K562 (cell line): ENCODE measurements at regions not wholly inside any gene's neighbourhood (a gene's known extent, or its start where the extent isn't known, plus 50 kb on each side); places are given as distances from the start of the nearest gene placed in this dataset.

Experiments used
- ATAC-seq: fragments of 200-7000 bp; cut with Tn5 transposase; 3 replicates; pipeline ENCODE4 v1.9.1; 2020; ENCODE audit warnings: moderate library complexity
- BruUV-seq: library from RNA; stranded (reverse); fragments of 400-500 nt; replicated peaks from 2 replicates; lab custom pipeline; 2021; lab: Mats Ljungman, UMichigan
- CTCF ChIA-PET: fragments of 300-600 bp; formaldehyde crosslinking; extraction: SDS; loops from one replicate; lab custom pipeline; 2021; ENCODE audit warnings: low intra/inter-chr PET ratio; lab: Yijun Ruan, JAX
- POLR2A ChIA-PET: fragments of 300-600, 350-650 bp; sonication (Branson Sonifier 250); formaldehyde crosslinking; extraction: SDS; loops from one replicate; lab custom pipeline; 2021; ENCODE audit warnings: antibody characterized with exemption, inconsistent platforms; lab: Yijun Ruan, JAX
- DNase-seq, 4 experiments: peaks; one replicate each; pipeline versions ENCODE4 v3.0.0 to v3.0.0-alpha.2; 2011 to 2018; ENCODE audit warnings: low spot score in 3 of 4, mixed read lengths in 3 of 4; ENCODE audit errors: extremely low read depth in 1 of 4
- FAIRE-seq: peaks from 2 replicates; lab custom pipeline; 2011; peaks lifted over from hg19 to GRCh38; lab: Jason Lieb, UNC
- H2AFZ ChIP-seq: 2 replicates; pipeline ENCODE4 v1.6.0; 2011; ENCODE audit warnings: low read depth, low read length, control low read depth, inconsistent platforms
- H3K27ac ChIP-seq: fragments of 200-600 bp; 3 replicates; pipeline ENCODE4 v1.8.0; 2011; ENCODE audit warnings: low read depth, mild to moderate bottlenecking, control low read depth, inconsistent platforms, low read length, moderate library complexity, mixed read lengths; ENCODE audit errors: extremely low read depth
- H3K27me3 ChIP-seq, 2 experiments: fragments of 300-600 bp in 1 of 2; 2 replicates in 1 of 2; 3 replicates in 1 of 2; pipeline versions ENCODE4 v1.6.0 to v1.8.0; 2011; ENCODE audit warnings: inconsistent platforms in 2 of 2, low read length in 2 of 2, mild to moderate bottlenecking in 1 of 2, mixed read lengths in 1 of 2, moderate library complexity in 1 of 2; ENCODE audit not compliant: control insufficient read depth in 2 of 2, insufficient read depth in 2 of 2
- H3K36me3 ChIP-seq: fragments of 300-600 bp; 3 replicates; pipeline ENCODE4 v1.8.0; 2011; ENCODE audit warnings: mild to moderate bottlenecking, low read length, inconsistent platforms; ENCODE audit not compliant: control insufficient read depth, insufficient read depth
- H3K4me1 ChIP-seq, 2 experiments: fragments of 200-600 bp in 1 of 2; replicated peaks in 1 of 2; 2 replicates in 1 of 2; 3 replicates in 1 of 2; pipeline versions ENCODE4 v1.5.1 to v1.8.0; 2011; ENCODE audit warnings: inconsistent platforms in 2 of 2, low read length in 2 of 2, mild to moderate bottlenecking in 1 of 2, mixed read lengths in 1 of 2, moderate library complexity in 1 of 2; ENCODE audit not compliant: control insufficient read depth in 2 of 2, insufficient read depth in 2 of 2
- H3K4me2 ChIP-seq: 2 replicates; pipeline ENCODE4 v1.6.1; 2011; ENCODE audit warnings: low read length, control low read depth, inconsistent platforms, mixed read lengths; ENCODE audit not compliant: insufficient read depth
- H3K4me3 ChIP-seq: fragments of 200-600 bp; sonication (generic), shearing (Covaris generic); 2 replicates; pipeline ENCODE4 v1.5.1; 2016; ENCODE audit warnings: control low read depth, inconsistent platforms
- H3K79me2 ChIP-seq: fragments of 200-600 bp; 3 replicates; pipeline ENCODE4 v1.8.0; 2011; ENCODE audit warnings: low read length, inconsistent platforms; ENCODE audit not compliant: control insufficient read depth, insufficient read depth
- H3K9ac ChIP-seq, 2 experiments: 2 replicates each; pipeline versions ENCODE4 v1.6.0 to v1.6.1; 2011; ENCODE audit warnings: low read depth in 2 of 2, low read length in 2 of 2, control low read depth in 1 of 2, inconsistent platforms in 1 of 2, mild to moderate bottlenecking in 1 of 2, mixed read lengths in 1 of 2; ENCODE audit not compliant: insufficient read depth in 1 of 2
- H3K9me1 ChIP-seq: one replicate; pipeline ENCODE4 v1.6.0; 2011; ENCODE audit warnings: inconsistent platforms, mild to moderate bottlenecking, low read length, moderate library complexity; ENCODE audit not compliant: control insufficient read depth, insufficient read depth
- H3K9me3 ChIP-seq: replicated peaks from 2 replicates; pipeline ENCODE4 v1.5.1; 2011; ENCODE audit warnings: low read depth, low read length, inconsistent platforms; ENCODE audit not compliant: control insufficient read depth, insufficient read depth
- H4K20me1 ChIP-seq: replicated peaks from 2 replicates; pipeline ENCODE4 v1.6.1; 2011; ENCODE audit warnings: low read length, inconsistent platforms, mixed read lengths; ENCODE audit not compliant: control insufficient read depth, insufficient read depth
- CBFA2T2 ChIP-seq: fragments of 450-650 bp; conservative IDR thresholded peaks from 2 replicates; pipeline ENCODE4 v1.6.1; 2017; ENCODE audit warnings: mild to moderate bottlenecking
- ELF1 ChIP-seq: fragments of 200-800 bp; sonication (Bioruptor generic); IDR thresholded peaks from 2 replicates; pipeline ENCODE4 v1.6.1; 2016; ENCODE audit warnings: missing genetic modification characterization, missing compliant biosample characterization
- HDAC3 ChIP-seq: fragments of 450-650 bp; IDR thresholded peaks from 2 replicates; pipeline ENCODE4 v1.6.1; 2018; ENCODE audit warnings: borderline replicate concordance, mild to moderate bottlenecking, moderate library complexity; ENCODE audit not compliant: partially characterized antibody
- NFE2L1 ChIP-seq: fragments of 450-650 bp; IDR thresholded peaks from 2 replicates; pipeline ENCODE4 v1.6.1; 2016; ENCODE audit warnings: missing genetic modification characterization, low read depth, mild to moderate bottlenecking, missing compliant biosample characterization, moderate library complexity, borderline replicate concordance
- NRF1 ChIP-seq, 2 experiments: fragments of 450-650 bp; IDR thresholded peaks in 1 of 2; conservative IDR thresholded peaks in 1 of 2; 2 replicates each; pipeline ENCODE4 v1.6.1; 2014; ENCODE audit warnings: mild to moderate bottlenecking in 2 of 2
- RFX7 ChIP-seq: fragments of 250-450 bp; sonication (Bioruptor Pico); IDR thresholded peaks from 2 replicates; pipeline ENCODE4 v1.5.1; 2021; ENCODE audit warnings: mild to moderate bottlenecking
- ZNF384 ChIP-seq: IDR thresholded peaks from 2 replicates; pipeline ENCODE4 v1.6.1; 2012; ENCODE audit warnings: low read depth, low read length, improper control_type of control experiment
- WGBS: fragments of 100-300 bp; shearing (Covaris generic); methylation state at CpG from one replicate; pipeline ENCODE4 v1.1.6; 2016; ENCODE audit warnings: low coverage, mixed read lengths; ENCODE audit not compliant: insufficient coverage; ENCODE audit errors: missing lambda C conversion rate; 5-methylcytosine and 5-hydroxymethylcytosine counted together
- in situ Hi-C: fragments of 300-500 bp; cut with MboI; formaldehyde crosslinking; loops from 4 replicates; pipeline ENCODE4 v1.15.0; 2018; ENCODE audit warnings: inconsistent platforms, mixed read lengths
- intact Hi-C: fragments of 100-400 bp; cut with micrococcal nuclease; formaldehyde crosslinking; loops from 2 replicates; pipeline ENCODE4 v1.14.2; 2022
- TF ChIP-seq, protein P1 (sequence below): fragments of 450-650 bp; formaldehyde crosslinking; IDR thresholded peaks from 2 replicates; pipeline ENCODE4 v1.4.0; 2020; ENCODE audit warnings: mild to moderate bottlenecking, moderate library complexity
- TF ChIP-seq, protein P2 (sequence below): fragments of 250-450 bp; sonication (Bioruptor Pico); IDR thresholded peaks from 2 replicates; pipeline ENCODE4 v1.8.0; 2022; ENCODE audit warnings: moderate library complexity, mild to moderate bottlenecking, inconsistent platforms
- TF ChIP-seq, protein P3 (sequence below), 2 experiments: IDR thresholded peaks in 1 of 2; conservative IDR thresholded peaks in 1 of 2; 2 replicates each; pipeline ENCODE4 v1.6.1; 2016; ENCODE audit warnings: low read depth in 2 of 2, mild to moderate bottlenecking in 1 of 2, missing compliant biosample characterization in 1 of 2, missing genetic modification characterization in 1 of 2, moderate library complexity in 1 of 2
- TF ChIP-seq, protein P4 (sequence below): fragments of 250-450 bp; sonication (Bioruptor Pico); IDR thresholded peaks from 2 replicates; pipeline ENCODE4 v1.8.0; 2021; ENCODE audit warnings: borderline replicate concordance, mild to moderate bottlenecking, moderate library complexity; ENCODE audit not compliant: poor library complexity, severe bottlenecking
- TF ChIP-seq, protein P5 (sequence below), 2 experiments: fragments of 200-800 bp in 1 of 2; sonication (Bioruptor generic) in 1 of 2; sonication (generic) in 1 of 2; formaldehyde crosslinking in 1 of 2; IDR thresholded peaks in 1 of 2; conservative IDR thresholded peaks in 1 of 2; 2 replicates each; pipeline versions ENCODE4 v1.5.0 to v1.6.1; 2016 to 2020; ENCODE audit warnings: missing compliant biosample characterization in 1 of 2, missing genetic modification characterization in 1 of 2, missing genetic modification reagents in 1 of 2

DNA sequence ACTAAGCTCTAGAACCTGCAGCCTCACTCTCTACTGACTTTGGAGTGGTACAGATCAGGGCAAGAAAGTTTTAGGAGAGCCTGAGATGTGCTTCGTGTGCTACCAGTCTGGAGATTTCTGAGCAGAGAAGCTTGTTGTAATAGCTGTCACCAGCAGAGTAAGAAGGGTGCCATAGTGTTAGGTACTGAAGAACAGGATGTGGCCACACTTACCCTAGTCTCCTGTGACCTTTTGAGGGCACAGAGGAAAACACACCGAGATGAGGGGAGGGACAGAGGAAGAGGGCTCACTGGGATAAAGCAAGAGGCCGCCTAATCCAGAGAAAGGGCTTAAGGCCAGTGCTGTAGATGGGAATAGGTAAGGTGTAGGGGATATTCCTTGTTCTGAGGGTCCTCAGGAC is 146.2 kb upstream of the MTPN start:
- 19% methylated on average over 3 of the region's 3 CpGs for WGBS
- no peaks in the 10 kb centered on the region for H3K9me1 ChIP-seq
- DNase-seq (no peak), ATAC-seq (no peak; the same call in 2 of the 3 replicates), FAIRE-seq (no peak)
- H3K79me2 ChIP-seq: peaks cover 9% of the 10 kb centered on the region; the same call in 1 of the 3 replicates
- H3K9me3 ChIP-seq: no peaks in the 10 kb centered on the region
- CTCF ChIA-PET: interaction anchor here (0.6 kb wide), 1 partner anchor 734 kb away, joined by 3 read pairs; no protein-coding TSS in a partner anchor
- no peaks in the 10 kb centered on the region; a peak in 1 of 5 replicates for H3K4me1 ChIP-seq
- no peaks in the 10 kb centered on the region for H4K20me1 ChIP-seq
- H3K4me3 ChIP-seq: no peak overlapping the region
- in situ Hi-C loops: no loop called here
- no TSS peak for BruUV-seq
- H3K36me3 ChIP-seq: peaks cover 4% of the 10 kb centered on the region; the same call in 1 of the 3 replicates
- H3K9ac ChIP-seq: no peak overlapping the region
- H2AFZ ChIP-seq: no peak overlapping the region
- H3K27me3 ChIP-seq: no peaks in the 10 kb centered on the region
- intact Hi-C loops: no loop called here
- H3K4me2 ChIP-seq: no peak overlapping the region
- H3K27ac ChIP-seq: no peak overlapping the region
- POLR2A ChIA-PET: interaction anchor here (1.4 kb wide), 1 partner anchor 11 kb away, joined by 4 read pairs; no protein-coding TSS in a partner anchor
- TF ChIP-seq NFE2L1 (tag) (no peak), RFX7 (CRISPR knock-in tag) (no peak), CBFA2T2 (no peak), ELF1 (tag) (no peak), NRF1 (conservative IDR thresholded peaks at IDR 0.05 in 1 of 2, IDR thresholded peaks at IDR 0.05 in 1 of 2) (no peak), HDAC3 (no peak), ZNF384 (no peak)
- TF ChIP-seq, protein P1, sequence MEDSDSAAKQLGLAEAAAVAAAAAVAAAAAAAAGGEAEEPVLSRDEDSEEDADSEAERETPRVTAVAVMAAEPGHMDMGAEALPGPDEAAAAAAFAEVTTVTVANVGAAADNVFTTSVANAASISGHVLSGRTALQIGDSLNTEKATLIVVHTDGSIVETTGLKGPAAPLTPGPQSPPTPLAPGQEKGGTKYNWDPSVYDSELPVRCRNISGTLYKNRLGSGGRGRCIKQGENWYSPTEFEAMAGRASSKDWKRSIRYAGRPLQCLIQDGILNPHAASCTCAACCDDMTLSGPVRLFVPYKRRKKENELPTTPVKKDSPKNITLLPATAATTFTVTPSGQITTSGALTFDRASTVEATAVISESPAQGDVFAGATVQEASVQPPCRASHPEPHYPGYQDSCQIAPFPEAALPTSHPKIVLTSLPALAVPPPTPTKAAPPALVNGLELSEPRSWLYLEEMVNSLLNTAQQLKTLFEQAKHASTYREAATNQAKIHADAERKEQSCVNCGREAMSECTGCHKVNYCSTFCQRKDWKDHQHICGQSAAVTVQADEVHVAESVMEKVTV (CRISPR knock-in tag): no peak
- TF ChIP-seq, protein P2, sequence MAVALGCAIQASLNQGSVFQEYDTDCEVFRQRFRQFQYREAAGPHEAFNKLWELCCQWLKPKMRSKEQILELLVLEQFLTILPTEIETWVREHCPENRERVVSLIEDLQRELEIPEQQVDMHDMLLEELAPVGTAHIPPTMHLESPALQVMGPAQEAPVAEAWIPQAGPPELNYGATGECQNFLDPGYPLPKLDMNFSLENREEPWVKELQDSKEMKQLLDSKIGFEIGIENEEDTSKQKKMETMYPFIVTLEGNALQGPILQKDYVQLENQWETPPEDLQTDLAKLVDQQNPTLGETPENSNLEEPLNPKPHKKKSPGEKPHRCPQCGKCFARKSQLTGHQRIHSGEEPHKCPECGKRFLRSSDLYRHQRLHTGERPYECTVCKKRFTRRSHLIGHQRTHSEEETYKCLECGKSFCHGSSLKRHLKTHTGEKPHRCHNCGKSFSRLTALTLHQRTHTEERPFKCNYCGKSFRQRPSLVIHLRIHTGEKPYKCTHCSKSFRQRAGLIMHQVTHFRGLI (CRISPR knock-in tag): no peak
- TF ChIP-seq, protein P3, sequence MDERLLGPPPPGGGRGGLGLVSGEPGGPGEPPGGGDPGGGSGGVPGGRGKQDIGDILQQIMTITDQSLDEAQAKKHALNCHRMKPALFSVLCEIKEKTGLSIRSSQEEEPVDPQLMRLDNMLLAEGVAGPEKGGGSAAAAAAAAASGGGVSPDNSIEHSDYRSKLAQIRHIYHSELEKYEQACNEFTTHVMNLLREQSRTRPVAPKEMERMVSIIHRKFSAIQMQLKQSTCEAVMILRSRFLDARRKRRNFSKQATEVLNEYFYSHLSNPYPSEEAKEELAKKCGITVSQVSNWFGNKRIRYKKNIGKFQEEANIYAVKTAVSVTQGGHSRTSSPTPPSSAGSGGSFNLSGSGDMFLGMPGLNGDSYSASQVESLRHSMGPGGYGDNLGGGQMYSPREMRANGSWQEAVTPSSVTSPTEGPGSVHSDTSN (CRISPR knock-in tag; IDR thresholded peaks at IDR 0.05; ENCODE audit: low read depth): no peak
- TF ChIP-seq, protein P3 (tag; conservative IDR thresholded peaks at IDR 0.05; ENCODE audit: low read depth): no peak
- TF ChIP-seq, protein P4, sequence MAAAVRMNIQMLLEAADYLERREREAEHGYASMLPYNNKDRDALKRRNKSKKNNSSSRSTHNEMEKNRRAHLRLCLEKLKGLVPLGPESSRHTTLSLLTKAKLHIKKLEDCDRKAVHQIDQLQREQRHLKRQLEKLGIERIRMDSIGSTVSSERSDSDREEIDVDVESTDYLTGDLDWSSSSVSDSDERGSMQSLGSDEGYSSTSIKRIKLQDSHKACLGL: no peak
- TF ChIP-seq, protein P5, sequence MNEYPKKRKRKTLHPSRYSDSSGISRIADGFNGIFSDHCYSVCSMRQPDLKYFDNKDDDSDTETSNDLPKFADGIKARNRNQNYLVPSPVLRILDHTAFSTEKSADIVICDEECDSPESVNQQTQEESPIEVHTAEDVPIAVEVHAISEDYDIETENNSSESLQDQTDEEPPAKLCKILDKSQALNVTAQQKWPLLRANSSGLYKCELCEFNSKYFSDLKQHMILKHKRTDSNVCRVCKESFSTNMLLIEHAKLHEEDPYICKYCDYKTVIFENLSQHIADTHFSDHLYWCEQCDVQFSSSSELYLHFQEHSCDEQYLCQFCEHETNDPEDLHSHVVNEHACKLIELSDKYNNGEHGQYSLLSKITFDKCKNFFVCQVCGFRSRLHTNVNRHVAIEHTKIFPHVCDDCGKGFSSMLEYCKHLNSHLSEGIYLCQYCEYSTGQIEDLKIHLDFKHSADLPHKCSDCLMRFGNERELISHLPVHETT (CRISPR knock-in tag; conservative IDR thresholded peaks at IDR 0.05 in 1 of 2, IDR thresholded peaks at IDR 0.05 in 1 of 2): no peak
